HG03571 (cell line): ENCODE measurements at regions not wholly inside any gene's neighbourhood (a gene's known extent, or its start where the extent isn't known, plus 50 kb on each side); places are given as distances from the start of the nearest gene placed in this dataset.
A peak's percentile ranks its signal among the peaks of the same experiment; 100 is the strongest.
"Not testable (repeated sequence)": the region's sequence is repeated elsewhere in the genome, so short reads cannot be mapped to it uniquely, and the experiment has no call there.

ENCODE experiments used
- ATAC-seq: cut with Tn5 transposase; IDR thresholded peaks from one replicate; pipeline ENCODE4 v1.9.1; 2021; ENCODE audit not compliant: unreplicated experiment

- ATAC-seq: no peak
These were observed 150.2 kb upstream of the EEA1 start for GRCh38 chr12:93079271-93079670.

GRCh38 chr12:93079976-93080375 is 150.9 kb upstream of the EEA1 start:
- ATAC-seq: no peak

GRCh38 chr12:93080452-93080851 is 151.4 kb upstream of the EEA1 start:
- no peak for ATAC-seq

GRCh38 chr12:93080994-93081809 is 152.1 kb upstream of the EEA1 start:
- no peak for ATAC-seq

- no peak for ATAC-seq
These were observed 152.7 kb upstream of the EEA1 start for GRCh38 chr12:93081810-93082165.

- ATAC-seq: no peak
These were observed 156.5 kb upstream of the EEA1 start for GRCh38 chr12:93085383-93086287.

GRCh38 chr12:93086288-93086727 is 157.2 kb upstream of the EEA1 start:
- ATAC-seq: no peak

GRCh38 chr12:93087840-93088610 is 158.9 kb upstream of the EEA1 start:
- ATAC-seq: no peak

- no peak for ATAC-seq
These were observed 160.9 kb upstream of the EEA1 start for GRCh38 chr12:93089805-93090569.

- ATAC-seq: no peak
These were observed 161.7 kb upstream of the EEA1 start for GRCh38 chr12:93090731-93091172.

GRCh38 chr12:93091886-93092648 is 163.0 kb upstream of the EEA1 start:
- ATAC-seq: no peak

- ATAC-seq: no peak
These were observed 163.5 kb upstream of the EEA1 start for GRCh38 chr12:93092649-93092945.

- ATAC-seq: no peak
These were observed 164.1 kb upstream of the EEA1 start for GRCh38 chr12:93093243-93093642.

GRCh38 chr12:93094222-93094621 is 165.1 kb upstream of the EEA1 start:
- not testable (repeated sequence) for ATAC-seq

- ATAC-seq: peak; percentile 89
These were observed 166.1 kb upstream of the EEA1 start for GRCh38 chr12:93094988-93095737.

- no peak for ATAC-seq
These were observed 168.3 kb upstream of the EEA1 start for GRCh38 chr12:93097417-93097816.

GRCh38 chr12:93098077-93098476 is 169.0 kb upstream of the EEA1 start:
- no peak for ATAC-seq

- no peak for ATAC-seq
These were observed 170.7 kb upstream of the EEA1 start for GRCh38 chr12:93099792-93100191.

- ATAC-seq: no peak
These were observed 171.5 kb upstream of the EEA1 start for GRCh38 chr12:93100610-93101009.
